ENCODE measurements at regions not wholly inside any gene's neighbourhood (a gene's known extent, or its start where the extent isn't known, plus 50 kb on each side); places are given as distances from the start of the nearest gene placed in this dataset.

GRCh38 chr12:107847430-107847829 lies 72.9 kb downstream of the ASCL4 start:
- no peaks in the 10 kb centered on the region for H3K79me2 ChIP-seq (ENCODE audit: control insufficient read depth, insufficient read depth, low read length)
- H3K9me1 ChIP-seq (ENCODE audit: control insufficient read depth, extremely low read depth, insufficient read depth, low read length): no peaks in the 10 kb centered on the region
- H3K9me3 ChIP-seq (ENCODE audit: control insufficient read depth, low read depth, low read length): no peaks in the 10 kb centered on the region
- DNase-seq (ENCODE audit: low read depth, low spot score) (no peak), FAIRE-seq (no peak)
- H3K27me3 ChIP-seq (ENCODE audit: control insufficient read depth, extremely low read depth, insufficient read depth, low read length): peaks cover 50% of the 10 kb centered on the region
- no peaks in the 10 kb centered on the region for H3K36me3 ChIP-seq (ENCODE audit: control insufficient read depth in 2 of 2, extremely low read depth in 1 of 2, insufficient read depth in 2 of 2, low read length in 2 of 2)
- TF ChIP-seq, protein P1, sequence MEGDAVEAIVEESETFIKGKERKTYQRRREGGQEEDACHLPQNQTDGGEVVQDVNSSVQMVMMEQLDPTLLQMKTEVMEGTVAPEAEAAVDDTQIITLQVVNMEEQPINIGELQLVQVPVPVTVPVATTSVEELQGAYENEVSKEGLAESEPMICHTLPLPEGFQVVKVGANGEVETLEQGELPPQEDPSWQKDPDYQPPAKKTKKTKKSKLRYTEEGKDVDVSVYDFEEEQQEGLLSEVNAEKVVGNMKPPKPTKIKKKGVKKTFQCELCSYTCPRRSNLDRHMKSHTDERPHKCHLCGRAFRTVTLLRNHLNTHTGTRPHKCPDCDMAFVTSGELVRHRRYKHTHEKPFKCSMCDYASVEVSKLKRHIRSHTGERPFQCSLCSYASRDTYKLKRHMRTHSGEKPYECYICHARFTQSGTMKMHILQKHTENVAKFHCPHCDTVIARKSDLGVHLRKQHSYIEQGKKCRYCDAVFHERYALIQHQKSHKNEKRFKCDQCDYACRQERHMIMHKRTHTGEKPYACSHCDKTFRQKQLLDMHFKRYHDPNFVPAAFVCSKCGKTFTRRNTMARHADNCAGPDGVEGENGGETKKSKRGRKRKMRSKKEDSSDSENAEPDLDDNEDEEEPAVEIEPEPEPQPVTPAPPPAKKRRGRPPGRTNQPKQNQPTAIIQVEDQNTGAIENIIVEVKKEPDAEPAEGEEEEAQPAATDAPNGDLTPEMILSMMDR (optimal IDR thresholded peaks at IDR 0.05 in 1 of 3, IDR thresholded peaks at IDR 0.05 in 1 of 3, conservative IDR thresholded peaks at IDR 0.05 in 1 of 3; ENCODE audit: extremely low read depth in 1 of 3, insufficient read depth in 2 of 3, low read length in 3 of 3): no peak
- TF ChIP-seq EZH2 (IDR thresholded peaks at IDR 0.05; ENCODE audit: low read length): no peak
- H3K9ac ChIP-seq (ENCODE audit: control insufficient read depth, extremely low read depth, insufficient read depth, low read length): no peak overlapping the region
- H2AFZ ChIP-seq (ENCODE audit: control insufficient read depth, low read length): no peak overlapping the region
- no peak overlapping the region for H3K4me2 ChIP-seq (ENCODE audit: control insufficient read depth, extremely low read depth, insufficient read depth, low read depth, low read length)
- H4K20me1 ChIP-seq (ENCODE audit: control insufficient read depth, extremely low read depth, insufficient read depth, low read length): no peaks in the 10 kb centered on the region
- H3K27ac ChIP-seq (ENCODE audit: control insufficient read depth, insufficient read depth, low read length): no peak overlapping the region
- H3K4me1 ChIP-seq (ENCODE audit: control insufficient read depth, extremely low read depth, insufficient read depth, low read length): peaks cover 3% of the 10 kb centered on the region
- dilution Hi-C loops (cut with MboI; ENCODE audit: extremely low pct_ligation_motif_present, low sequenced_read_pairs): no loop called here
- H3K4me3 ChIP-seq (ENCODE audit: control insufficient read depth in 2 of 3, extremely low read depth in 1 of 3, insufficient read depth in 2 of 3, low read depth in 1 of 3, low read length in 3 of 3): no peak overlapping the region

DNA sequence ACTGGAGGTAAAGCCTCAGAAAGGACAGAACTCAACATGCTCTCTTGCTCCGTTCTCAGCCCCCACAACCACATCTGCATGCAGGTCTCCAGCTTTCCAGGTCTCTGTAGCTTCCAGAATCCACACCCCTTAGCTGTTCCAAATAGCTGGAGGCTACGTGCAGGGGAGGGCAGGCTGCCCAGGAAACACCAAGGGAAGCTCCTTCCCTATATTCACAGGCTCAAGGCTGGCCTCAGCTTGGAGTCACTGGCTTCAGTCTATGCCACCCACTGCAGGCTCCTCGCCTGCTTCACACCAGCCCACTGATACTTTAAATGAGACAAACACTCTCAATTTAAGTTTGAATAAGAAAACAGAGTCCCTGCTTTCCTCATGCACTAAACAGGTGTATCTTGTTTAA lies 73.3 kb downstream of the ASCL4 start:
- Histone ChIP-seq H3K9me3 (ENCODE audit: control insufficient read depth, low read depth, low read length) (no peaks in the 10 kb centered on the region), H3K9me1 (ENCODE audit: control insufficient read depth, extremely low read depth, insufficient read depth, low read length) (no peaks in the 10 kb centered on the region), H3K27ac (ENCODE audit: control insufficient read depth, insufficient read depth, low read length) (no peak overlapping the region), H4K20me1 (ENCODE audit: control insufficient read depth, extremely low read depth, insufficient read depth, low read length) (no peaks in the 10 kb centered on the region), H2AFZ (ENCODE audit: control insufficient read depth, low read length) (no peak overlapping the region), H3K4me1 (ENCODE audit: control insufficient read depth, extremely low read depth, insufficient read depth, low read length) (peaks cover 3% of the 10 kb centered on the region), H3K79me2 (ENCODE audit: control insufficient read depth, insufficient read depth, low read length) (no peaks in the 10 kb centered on the region), H3K4me3 (ENCODE audit: control insufficient read depth in 2 of 3, extremely low read depth in 1 of 3, insufficient read depth in 2 of 3, low read depth in 1 of 3, low read length in 3 of 3) (no peak overlapping the region), H3K36me3 (ENCODE audit: control insufficient read depth in 2 of 2, extremely low read depth in 1 of 2, insufficient read depth in 2 of 2, low read length in 2 of 2) (no peaks in the 10 kb centered on the region), H3K27me3 (ENCODE audit: control insufficient read depth, extremely low read depth, insufficient read depth, low read length) (peaks cover 50% of the 10 kb centered on the region), H3K4me2 (ENCODE audit: control insufficient read depth, extremely low read depth, insufficient read depth, low read depth, low read length) (no peak overlapping the region), H3K9ac (ENCODE audit: control insufficient read depth, extremely low read depth, insufficient read depth, low read length) (no peak overlapping the region)
- TF ChIP-seq, protein P1 (optimal IDR thresholded peaks at IDR 0.05 in 1 of 3, IDR thresholded peaks at IDR 0.05 in 1 of 3, conservative IDR thresholded peaks at IDR 0.05 in 1 of 3; ENCODE audit: extremely low read depth in 1 of 3, insufficient read depth in 2 of 3, low read length in 3 of 3): no peak
- TF ChIP-seq EZH2 (IDR thresholded peaks at IDR 0.05; ENCODE audit: low read length): no peak
- dilution Hi-C loops (cut with MboI; ENCODE audit: extremely low pct_ligation_motif_present, low sequenced_read_pairs): no loop called here
- FAIRE-seq (no peak), DNase-seq (ENCODE audit: low read depth, low spot score) (no peak)
